HG02938 (cell line): ENCODE measurements at regions not wholly inside any gene's neighbourhood (a gene's known extent, or its start where the extent isn't known, plus 50 kb on each side); places are given as distances from the start of the nearest gene placed in this dataset.
"Not testable (repeated sequence)": the region's sequence is repeated elsewhere in the genome, so short reads cannot be mapped to it uniquely, and the experiment has no call there.

Source experiments
- ATAC-seq: cut with Tn5 transposase; IDR thresholded peaks from one replicate; pipeline ENCODE4 v1.9.1; 2021; ENCODE audit warnings: mild to moderate bottlenecking, moderate library complexity; ENCODE audit not compliant: unreplicated experiment

- ATAC-seq, result no peak
Observed at GRCh38 chr6:112636650-112637262, 289.6 kb downstream of the RFPL4B start.

GRCh38 chr6:112639391-112639831 is 292.3 kb downstream of the RFPL4B start:
- peak; percentile 63 for ATAC-seq

- no peak for ATAC-seq
Observed at GRCh38 chr6:112640891-112641290, 293.8 kb downstream of the RFPL4B start.

- no peak for ATAC-seq
Observed at GRCh38 chr6:112649853-112650252, 302.7 kb downstream of the RFPL4B start.

GRCh38 chr6:112651239-112651638 is 304.1 kb downstream of the RFPL4B start:
- no peak for ATAC-seq

- no peak for ATAC-seq
Observed at GRCh38 chr6:112659912-112660311, 312.8 kb downstream of the RFPL4B start.

GRCh38 chr6:112660626-112661025 is 313.5 kb downstream of the RFPL4B start:
- no peak for ATAC-seq

- ATAC-seq, result no peak
Observed at GRCh38 chr6:112663698-112664097, 316.6 kb downstream of the RFPL4B start.

GRCh38 chr6:112665114-112665513 is 318.0 kb downstream of the RFPL4B start:
- ATAC-seq, result no peak

GRCh38 chr6:112665815-112666214 is 318.7 kb downstream of the RFPL4B start:
- no peak for ATAC-seq

GRCh38 chr6:112667427-112667826 is 320.3 kb downstream of the RFPL4B start:
- ATAC-seq, result no peak

- no peak for ATAC-seq
Observed at GRCh38 chr6:112680091-112680490, 333.0 kb downstream of the RFPL4B start.

- no peak for ATAC-seq
Observed at GRCh38 chr6:112682071-112682470, 334.9 kb downstream of the RFPL4B start.

- no peak for ATAC-seq
Observed at GRCh38 chr6:112683106-112683505, 336.0 kb downstream of the RFPL4B start.

- ATAC-seq, result no peak
Observed at GRCh38 chr6:112683926-112684325, 336.8 kb downstream of the RFPL4B start.

- ATAC-seq, result not testable (repeated sequence)
Observed at GRCh38 chr6:112685521-112686220, 338.5 kb downstream of the RFPL4B start.

GRCh38 chr6:112688487-112689165 is 341.5 kb downstream of the RFPL4B start:
- ATAC-seq, result not testable (repeated sequence)

GRCh38 chr6:112689183-112689858 is 342.2 kb downstream of the RFPL4B start:
- ATAC-seq, result not testable (repeated sequence)

- ATAC-seq, result no peak
Observed at GRCh38 chr6:112690497-112691202, 343.5 kb downstream of the RFPL4B start.

GRCh38 chr6:112691289-112691688 is 344.2 kb downstream of the RFPL4B start:
- ATAC-seq, result no peak

- ATAC-seq, result no peak
Observed at GRCh38 chr6:112695001-112695400, 347.9 kb downstream of the RFPL4B start.
